ENCODE measurements at regions not wholly inside any gene's neighbourhood (a gene's known extent, or its start where the extent isn't known, plus 50 kb on each side); places are given as distances from the start of the nearest gene placed in this dataset.

DNA sequence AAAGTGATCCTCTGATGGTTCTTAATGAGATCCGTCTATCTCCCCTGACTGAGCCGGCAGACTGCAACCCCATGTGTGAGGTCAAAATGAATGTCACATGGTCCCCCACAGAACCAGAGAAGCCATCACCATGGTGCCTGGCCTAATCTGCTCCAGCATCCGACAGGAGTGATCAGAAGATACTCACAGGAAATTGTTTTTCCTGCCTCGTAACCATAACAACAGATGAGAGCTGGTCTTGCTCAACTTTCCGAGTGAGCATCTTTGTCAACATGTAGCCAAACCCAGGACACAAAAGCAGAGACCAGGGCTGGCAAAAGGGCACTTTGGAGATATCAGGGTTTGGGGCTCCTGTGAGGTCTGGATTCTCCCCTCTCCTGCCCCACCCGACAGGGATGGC, 72.1 kb upstream of the C14orf180 start:
- WGBS, 2 donors, result 55 to 56% methylated on average over 6 of the region's 6 CpGs

DNA sequence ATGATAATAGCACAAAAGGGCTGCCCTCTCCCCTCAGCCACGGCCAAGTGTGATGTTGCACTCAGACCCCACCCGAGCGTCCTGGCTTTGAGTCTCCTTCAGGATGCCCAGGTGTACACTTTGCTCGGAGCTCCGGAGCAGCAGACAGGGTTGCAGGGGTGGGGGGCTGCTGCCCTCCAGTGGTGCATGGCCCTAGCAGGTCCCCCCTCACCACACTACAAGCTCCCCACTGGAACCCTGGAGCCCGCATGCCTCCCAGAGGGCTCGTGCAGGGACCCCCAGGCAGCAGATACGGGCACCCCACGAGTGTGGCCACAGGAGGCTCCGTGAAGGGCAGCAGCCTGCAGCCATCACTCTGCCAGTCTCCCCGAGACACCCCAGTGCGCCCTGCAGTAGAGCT, 69.9 kb upstream of the C14orf180 start:
- Histone ChIP-seq H3K4me1 (peaks cover 0 to 11% (median 0%) of the 10 kb centered on the region in 9 donors), H3K27me3 (peaks cover 0 to 7% (median 0%) of the 10 kb centered on the region in 7 donors), H3K36me3 (no peaks in the 10 kb centered on the region), H3K9me3 (peaks cover 0 to 10% (median 0%) of the 10 kb centered on the region in 11 donors), H3K4me3 (no peak overlapping the region), H3K27ac (no peak overlapping the region)
- WGBS, 2 donors, result 69 to 74% methylated on average over 12 of the region's 12 CpGs
- TF ChIP-seq, protein P1, sequence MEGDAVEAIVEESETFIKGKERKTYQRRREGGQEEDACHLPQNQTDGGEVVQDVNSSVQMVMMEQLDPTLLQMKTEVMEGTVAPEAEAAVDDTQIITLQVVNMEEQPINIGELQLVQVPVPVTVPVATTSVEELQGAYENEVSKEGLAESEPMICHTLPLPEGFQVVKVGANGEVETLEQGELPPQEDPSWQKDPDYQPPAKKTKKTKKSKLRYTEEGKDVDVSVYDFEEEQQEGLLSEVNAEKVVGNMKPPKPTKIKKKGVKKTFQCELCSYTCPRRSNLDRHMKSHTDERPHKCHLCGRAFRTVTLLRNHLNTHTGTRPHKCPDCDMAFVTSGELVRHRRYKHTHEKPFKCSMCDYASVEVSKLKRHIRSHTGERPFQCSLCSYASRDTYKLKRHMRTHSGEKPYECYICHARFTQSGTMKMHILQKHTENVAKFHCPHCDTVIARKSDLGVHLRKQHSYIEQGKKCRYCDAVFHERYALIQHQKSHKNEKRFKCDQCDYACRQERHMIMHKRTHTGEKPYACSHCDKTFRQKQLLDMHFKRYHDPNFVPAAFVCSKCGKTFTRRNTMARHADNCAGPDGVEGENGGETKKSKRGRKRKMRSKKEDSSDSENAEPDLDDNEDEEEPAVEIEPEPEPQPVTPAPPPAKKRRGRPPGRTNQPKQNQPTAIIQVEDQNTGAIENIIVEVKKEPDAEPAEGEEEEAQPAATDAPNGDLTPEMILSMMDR (IDR thresholded peaks at IDR 0.05), result no peak
- intact Hi-C loops (cut with DNase I), result no loop called here
- no peak for ATAC-seq
- DNase-seq, result no peak

More for the DNA sequence above, 72.1 kb upstream of the C14orf180 start:
- ATAC-seq (no peak), DNase-seq (no peak)
- H3K36me3 ChIP-seq, result no peaks in the 10 kb centered on the region
- H3K9me3 ChIP-seq, result peaks cover 0 to 21% (median 4%) of the 10 kb centered on the region in 11 donors
- intact Hi-C loops (cut with DNase I), result no loop called here
- no peak overlapping the region for H3K4me3 ChIP-seq
- H3K27ac ChIP-seq, result no peak overlapping the region
- H3K4me1 ChIP-seq, result peaks cover 0 to 11% (median 0%) of the 10 kb centered on the region in 9 donors
- peaks cover 0 to 10% (median 0%) of the 10 kb centered on the region in 7 donors for H3K27me3 ChIP-seq
- TF ChIP-seq, protein P1 (IDR thresholded peaks at IDR 0.05), result no peak

DNA sequence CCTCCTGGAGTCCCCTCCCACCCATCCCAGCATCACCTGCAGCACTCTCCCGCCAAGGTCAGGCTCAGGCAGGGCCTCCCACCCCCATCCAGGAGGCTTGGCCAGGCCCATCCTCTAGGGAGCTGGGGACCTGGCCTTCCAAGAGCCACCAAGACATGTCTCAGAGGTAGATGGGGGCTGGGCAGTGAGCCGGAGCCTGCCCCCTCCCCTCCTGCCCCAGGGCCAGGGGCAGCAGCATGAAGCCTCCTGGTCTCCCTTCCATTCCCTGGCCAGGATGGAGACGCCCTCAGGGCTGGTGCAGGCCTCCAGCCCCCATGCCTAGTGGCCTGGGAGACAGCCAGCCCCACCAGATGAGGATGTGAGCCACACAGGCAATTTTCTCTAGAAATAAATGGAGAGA, 69.3 kb upstream of the C14orf180 start:
- WGBS, 2 donors, result 57 to 62% methylated on average over 3 of the region's 3 CpGs
- intact Hi-C loops (cut with DNase I), result no loop called here
- Histone ChIP-seq H3K9me3 (peaks cover 0 to 10% (median 0%) of the 10 kb centered on the region in 11 donors), H3K27me3 (peaks cover 0 to 6% (median 0%) of the 10 kb centered on the region in 7 donors), H3K27ac (peak overlapping the region in 4 of 10 donors; percentile 15 to 58 (median 28)), H3K36me3 (no peaks in the 10 kb centered on the region), H3K4me3 (no peak overlapping the region), H3K4me1 (peaks cover 0 to 11% (median 0%) of the 10 kb centered on the region in 9 donors)
- ATAC-seq, result no peak
- TF ChIP-seq, protein P1 (IDR thresholded peaks at IDR 0.05), result no peak
- no peak for DNase-seq

DNA sequence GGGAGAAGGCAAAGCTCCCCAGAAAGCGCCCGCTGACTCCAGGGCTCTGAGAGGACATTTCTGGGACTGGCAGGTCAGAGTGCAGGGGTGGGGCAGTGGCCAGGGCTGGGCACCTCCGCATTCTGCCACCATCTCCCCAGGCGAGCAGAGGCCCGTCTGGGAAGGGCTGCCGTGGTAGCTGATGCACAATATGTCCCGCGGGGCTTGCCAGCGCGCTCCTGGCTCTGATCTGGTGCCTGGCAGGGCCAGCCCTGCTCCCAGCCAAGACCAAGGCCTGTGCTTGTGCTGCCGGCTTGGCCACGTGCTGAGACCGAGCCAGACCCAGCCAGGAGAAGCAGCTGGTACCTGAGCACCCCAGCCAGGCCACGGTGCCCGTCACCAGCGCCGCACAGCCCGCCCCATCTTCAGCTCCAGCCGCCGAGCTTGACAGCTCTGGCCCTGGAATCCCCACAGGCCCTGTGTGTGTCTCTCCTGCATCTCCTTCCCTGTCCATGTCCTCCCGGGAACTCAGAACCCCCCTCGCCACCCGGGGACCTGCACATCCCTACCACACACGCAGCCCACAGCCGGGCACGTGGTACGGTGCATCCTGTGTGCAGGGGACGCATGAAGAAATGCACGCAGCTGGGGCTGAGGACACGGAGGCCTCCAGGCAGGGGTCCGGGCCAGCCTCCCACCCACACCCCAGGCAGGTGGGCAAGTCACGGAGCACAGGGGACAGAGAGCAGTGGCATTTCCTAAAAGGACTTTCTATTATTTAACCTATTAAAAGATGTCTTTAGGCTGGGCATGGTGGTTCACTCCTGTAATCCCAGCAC, 68.6 kb upstream of the C14orf180 start:
- 62 to 82% methylated on average over 32 of the region's 32 CpGs for WGBS, 2 donors
- H3K27me3 ChIP-seq, result peaks cover 0 to 6% (median 0%) of the 10 kb centered on the region in 7 donors
- intact Hi-C loops (cut with DNase I), result no loop called here
- DNase-seq, result peak; percentile 48 to 74
- TF ChIP-seq, protein P1 (IDR thresholded peaks at IDR 0.05), result no peak
- no peaks in the 10 kb centered on the region for H3K36me3 ChIP-seq
- no peak overlapping the region for H3K4me3 ChIP-seq
- ATAC-seq, result peak; percentile 82 to 98 (median 92)
- H3K4me1 ChIP-seq, result peaks cover 0 to 11% (median 0%) of the 10 kb centered on the region in 9 donors
- peak overlapping the region in 4 of 10 donors; percentile 15 to 58 (median 33) for H3K27ac ChIP-seq
- peaks cover 0 to 10% (median 0%) of the 10 kb centered on the region in 11 donors for H3K9me3 ChIP-seq

Measured in heart right ventricle (tissue), 16 donors.